ENCODE measurements at regions not wholly inside any gene's neighbourhood (a gene's known extent, or its start where the extent isn't known, plus 50 kb on each side); places are given as distances from the start of the nearest gene placed in this dataset.

DNA sequence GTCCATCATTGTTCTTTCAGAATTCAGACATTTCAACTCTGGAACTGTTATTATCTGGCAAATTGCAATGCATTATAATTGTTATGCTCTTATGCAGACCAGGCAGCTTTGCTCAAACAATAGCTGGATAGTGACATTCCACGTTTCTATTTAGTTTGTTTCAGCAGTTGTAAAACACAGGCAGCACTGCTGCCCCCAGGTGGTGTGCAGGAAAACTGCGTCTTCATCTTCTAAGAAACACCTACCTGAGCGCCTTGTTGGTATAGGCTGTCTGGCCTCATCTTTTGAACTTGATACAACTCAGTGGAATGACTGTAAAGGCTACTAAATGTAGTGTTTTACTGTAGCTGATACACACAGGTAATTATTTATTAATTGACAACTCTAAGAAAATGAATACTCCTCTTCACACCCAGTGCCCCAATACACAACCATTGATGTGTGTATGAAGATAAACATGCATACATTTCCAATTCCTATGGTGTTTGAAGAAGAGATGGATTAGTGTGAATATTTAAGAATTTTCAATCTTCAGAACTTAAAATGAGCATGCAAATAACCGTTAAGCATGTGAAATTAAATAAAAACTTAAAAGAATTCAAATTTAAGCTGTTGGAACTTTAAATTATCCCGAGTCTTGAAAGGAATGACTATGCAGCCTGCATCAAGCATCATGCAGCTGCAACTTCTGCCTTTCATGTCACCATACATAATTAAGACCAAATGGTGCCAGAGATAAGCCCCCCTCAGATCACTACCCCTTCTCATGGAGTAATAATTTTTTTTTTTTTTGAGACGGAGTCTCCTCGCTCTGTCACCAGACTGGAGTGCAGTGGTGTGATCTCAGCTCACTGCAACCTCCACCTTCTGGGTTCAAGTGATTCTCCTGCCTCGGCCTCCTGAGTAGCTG, 85.6 kb downstream of the CD8B2 start:
- DNase-seq (ENCODE audit: low read depth in 1 of 2, low spot score in 1 of 2): no peak

DNA sequence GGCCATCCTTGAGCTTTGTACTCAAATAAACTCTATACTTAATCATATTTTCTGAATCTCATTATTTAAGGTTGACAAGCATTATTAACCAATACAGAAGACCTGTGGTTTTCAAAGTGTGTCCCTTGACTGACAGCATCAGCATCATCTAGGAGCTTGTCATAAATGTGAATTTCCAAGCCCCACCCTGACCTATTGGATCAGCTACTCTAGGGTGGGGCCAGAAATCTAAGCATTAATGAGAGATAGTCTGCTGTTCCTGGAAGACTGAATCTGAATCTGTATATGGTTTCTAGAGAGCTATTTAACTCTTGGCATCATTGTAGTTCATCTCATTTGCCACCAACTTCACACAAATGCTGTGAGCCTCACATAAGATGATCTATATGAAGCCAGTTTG, 86.6 kb downstream of the CD8B2 start:
- no peak for DNase-seq (ENCODE audit: low read depth in 1 of 2, low spot score in 1 of 2)

DNA sequence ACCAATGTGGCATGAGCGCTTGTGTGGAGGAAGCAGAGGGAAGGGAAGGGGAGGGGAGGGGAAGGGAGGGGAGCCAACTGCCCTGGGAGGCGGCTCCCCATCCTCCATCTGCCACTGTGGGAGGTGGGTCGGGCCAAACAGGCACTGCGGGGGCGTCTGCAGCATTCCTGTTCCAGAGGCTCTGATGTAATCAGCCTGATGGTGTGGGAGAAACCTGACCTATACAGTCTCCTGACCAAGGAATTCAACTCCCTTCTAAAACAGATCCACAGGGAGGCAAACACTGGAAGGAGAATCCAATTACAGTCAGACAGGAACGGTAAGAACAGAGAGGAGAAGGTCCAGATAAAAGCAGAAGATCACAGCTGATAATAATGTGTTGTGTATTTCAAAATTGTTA, 88.8 kb downstream of the CD8B2 start:
- no peak for DNase-seq (ENCODE audit: low read depth in 1 of 2, low spot score in 1 of 2)

GRCh38 chr2:106577255-106577651, 90.1 kb downstream of the CD8B2 start:
- DNase-seq (ENCODE audit: low read depth in 1 of 2, low spot score in 1 of 2): no peak

GRCh38 chr2:106579750-106580197, 92.6 kb downstream of the CD8B2 start:
- DNase-seq (ENCODE audit: low read depth in 1 of 2, low spot score in 1 of 2): no peak

- DNase-seq (ENCODE audit: low read depth in 1 of 2, low spot score in 1 of 2): no peak
Observed at GRCh38 chr2:106580241-106580640, 93.1 kb downstream of the CD8B2 start.

GRCh38 chr2:106581328-106581727, 94.2 kb downstream of the CD8B2 start:
- no peak for DNase-seq (ENCODE audit: low read depth in 1 of 2, low spot score in 1 of 2)

GRCh38 chr2:106581755-106582147, 94.6 kb downstream of the CD8B2 start:
- no peak for DNase-seq (ENCODE audit: low read depth in 1 of 2, low spot score in 1 of 2)

GRCh38 chr2:106582148-106583143, 95.3 kb downstream of the CD8B2 start:
- DNase-seq (ENCODE audit: low read depth in 1 of 2, low spot score in 1 of 2): peak; percentile 13 to 24

DNA sequence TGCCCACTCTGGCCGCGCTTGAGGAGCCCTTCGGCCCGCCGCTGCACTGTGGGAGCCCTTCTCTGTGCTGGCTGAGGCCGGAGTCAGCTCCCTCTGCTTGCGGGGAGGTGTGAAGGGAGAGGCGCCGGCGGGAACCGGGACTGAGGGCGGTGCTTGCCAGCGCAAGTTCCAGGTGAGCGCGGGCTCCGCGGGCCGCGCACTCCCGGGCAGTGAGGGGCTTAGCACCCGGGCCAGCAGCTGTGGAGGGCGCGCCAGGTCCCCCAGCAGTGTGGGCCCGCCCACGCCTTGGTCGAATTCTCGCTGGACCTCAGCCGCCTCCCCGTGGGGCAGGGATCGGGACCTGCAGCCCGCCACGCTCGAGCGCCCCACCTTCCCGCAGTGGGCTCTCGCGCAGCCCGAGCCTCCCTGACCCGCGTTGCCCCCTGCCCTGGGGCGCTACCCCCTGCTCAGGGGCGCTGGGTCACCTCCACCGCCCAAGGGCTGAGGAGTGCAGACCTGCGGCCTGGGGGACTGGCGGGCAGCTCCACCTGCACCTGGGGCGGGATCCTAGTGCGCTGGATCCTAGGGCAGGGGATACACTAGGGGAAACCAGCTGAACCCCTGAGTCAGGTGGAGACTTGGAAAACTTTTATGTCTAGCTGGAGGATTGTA, 97.3 kb downstream of the CD8B2 start:
- no peak for DNase-seq (ENCODE audit: low read depth in 1 of 2, low spot score in 1 of 2)

DNA sequence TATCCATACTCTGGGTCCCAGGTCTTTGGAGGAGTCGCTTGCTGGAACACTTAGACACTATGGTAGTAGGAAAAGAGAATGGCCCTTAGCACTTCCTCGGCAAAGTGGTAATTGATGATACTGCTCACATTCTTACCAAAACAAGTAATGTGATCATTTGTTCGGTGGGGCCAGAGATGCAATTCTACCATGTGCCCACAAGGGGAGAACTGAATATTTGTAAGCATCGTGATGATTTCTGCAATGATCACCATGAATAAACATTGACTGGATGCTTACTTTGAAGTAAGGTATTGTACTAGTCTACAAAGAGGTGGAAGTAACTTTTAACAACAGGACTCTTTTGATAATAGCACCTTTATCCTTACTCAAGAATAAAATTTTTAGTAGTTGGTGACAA, 109.7 kb downstream of the CD8B2 start:
- no peak for DNase-seq (ENCODE audit: low read depth in 1 of 2, low spot score in 1 of 2)

DNA sequence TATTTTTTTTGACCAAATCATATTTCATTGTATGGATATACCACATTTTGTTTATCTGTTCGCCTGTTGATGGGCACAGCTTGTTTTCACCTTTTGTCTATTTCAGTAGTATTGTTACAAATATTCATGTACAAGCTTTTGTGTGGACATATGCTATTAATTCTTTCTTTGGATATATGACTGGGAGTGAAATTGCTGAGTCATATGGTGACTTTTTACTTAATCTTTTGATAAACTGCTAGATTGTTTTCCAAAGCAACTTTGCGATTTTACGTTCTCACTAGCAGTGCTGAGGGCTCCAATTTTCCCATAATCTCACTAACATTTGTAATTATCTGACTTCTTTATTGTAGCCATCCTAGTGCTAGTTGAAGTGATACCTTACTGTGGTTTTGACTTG, 112.4 kb downstream of the CD8B2 start:
- no peak for DNase-seq (ENCODE audit: low read depth in 1 of 2, low spot score in 1 of 2)

DNA sequence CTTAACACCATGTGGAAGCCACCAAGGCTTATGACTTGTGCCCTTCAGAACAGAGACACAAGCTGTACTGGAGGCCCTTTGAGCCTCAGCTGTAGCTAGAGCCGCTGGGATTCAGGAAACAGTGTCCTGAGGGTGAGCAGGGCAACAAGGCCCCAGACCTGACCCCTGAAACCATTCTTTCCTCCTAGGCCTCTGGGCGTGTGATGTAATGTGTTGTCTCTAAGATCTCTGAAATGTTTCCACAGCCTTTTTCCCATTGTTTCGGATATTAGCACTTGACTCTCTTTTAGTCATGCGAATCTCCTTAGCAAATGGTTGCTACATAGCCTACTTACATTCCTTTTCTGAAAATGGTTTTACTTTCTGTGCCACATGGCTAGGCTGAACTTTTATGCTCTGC, 114.9 kb downstream of the CD8B2 start:
- DNase-seq (ENCODE audit: low read depth in 1 of 2, low spot score in 1 of 2): no peak

GRCh38 chr2:106606652-106607051, 119.5 kb downstream of the CD8B2 start:
- DNase-seq (ENCODE audit: low read depth in 1 of 2, low spot score in 1 of 2): no peak

DNA sequence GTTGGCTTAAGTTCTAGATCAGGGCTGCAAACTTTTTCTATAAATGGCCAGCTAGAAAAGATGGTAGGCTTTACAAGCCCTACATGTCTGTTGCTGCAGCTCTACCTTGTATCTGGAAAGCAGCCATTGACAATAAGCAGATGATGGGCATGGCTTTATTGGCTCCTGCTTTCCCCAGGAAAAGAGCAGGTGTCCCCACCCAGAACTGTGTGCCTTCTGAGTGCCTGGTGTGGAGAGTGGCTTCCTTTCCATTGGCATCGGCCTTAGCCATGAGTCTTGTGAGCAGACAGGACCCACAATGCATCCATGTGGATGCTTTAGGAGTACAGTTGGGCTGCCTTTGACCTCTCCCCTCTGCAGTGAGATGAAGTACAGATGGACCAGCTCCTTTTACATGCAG, 120.2 kb downstream of the CD8B2 start:
- no peak for DNase-seq (ENCODE audit: low read depth in 1 of 2, low spot score in 1 of 2)

DNA sequence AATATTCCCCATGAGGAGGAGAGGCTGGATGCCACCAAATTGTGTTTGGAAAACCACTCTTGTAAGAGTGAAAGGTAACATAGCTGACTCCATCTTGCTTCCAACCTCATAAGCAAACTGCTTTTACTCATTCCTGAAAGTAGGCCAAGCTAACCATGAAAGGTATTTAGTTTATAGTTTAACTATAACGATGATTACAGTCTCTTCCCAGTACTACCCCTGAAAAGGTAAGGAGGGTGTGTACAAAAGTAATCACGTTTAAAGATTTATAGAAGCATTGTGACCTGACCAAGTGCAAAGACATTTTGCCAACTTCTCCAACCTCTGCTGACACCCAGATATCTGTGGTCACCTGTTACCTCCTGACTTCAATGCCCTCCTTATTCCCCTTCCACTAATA, 122.6 kb downstream of the CD8B2 start:
- DNase-seq (ENCODE audit: low read depth in 1 of 2, low spot score in 1 of 2): no peak

- DNase-seq (ENCODE audit: low read depth in 1 of 2, low spot score in 1 of 2): no peak
Observed at GRCh38 chr2:106614511-106615291, 127.5 kb downstream of the CD8B2 start.

DNA sequence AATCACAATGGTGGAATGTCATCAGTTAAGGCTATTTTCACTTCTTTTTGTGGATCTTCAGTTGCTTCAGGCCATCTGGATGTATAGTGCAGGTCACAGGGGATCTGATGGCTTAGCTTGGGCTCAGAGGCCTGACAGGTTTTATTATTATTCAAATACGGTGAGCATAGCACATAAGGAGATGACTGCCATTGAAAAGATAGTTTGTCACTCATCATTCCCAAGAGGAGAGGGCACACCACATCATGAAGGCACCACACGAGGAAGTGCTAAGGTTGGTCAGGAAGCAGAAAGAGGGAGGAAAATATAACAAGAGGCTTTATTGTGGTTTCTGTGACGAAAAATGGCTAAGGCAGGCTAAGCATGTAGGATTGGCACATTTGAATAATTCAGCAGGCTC, 131.4 kb downstream of the CD8B2 start:
- DNase-seq (ENCODE audit: low read depth in 1 of 2, low spot score in 1 of 2): no peak

GRCh38 chr2:106623456-106623855, 136.3 kb downstream of the CD8B2 start:
- DNase-seq (ENCODE audit: low read depth in 1 of 2, low spot score in 1 of 2): no peak

DNA sequence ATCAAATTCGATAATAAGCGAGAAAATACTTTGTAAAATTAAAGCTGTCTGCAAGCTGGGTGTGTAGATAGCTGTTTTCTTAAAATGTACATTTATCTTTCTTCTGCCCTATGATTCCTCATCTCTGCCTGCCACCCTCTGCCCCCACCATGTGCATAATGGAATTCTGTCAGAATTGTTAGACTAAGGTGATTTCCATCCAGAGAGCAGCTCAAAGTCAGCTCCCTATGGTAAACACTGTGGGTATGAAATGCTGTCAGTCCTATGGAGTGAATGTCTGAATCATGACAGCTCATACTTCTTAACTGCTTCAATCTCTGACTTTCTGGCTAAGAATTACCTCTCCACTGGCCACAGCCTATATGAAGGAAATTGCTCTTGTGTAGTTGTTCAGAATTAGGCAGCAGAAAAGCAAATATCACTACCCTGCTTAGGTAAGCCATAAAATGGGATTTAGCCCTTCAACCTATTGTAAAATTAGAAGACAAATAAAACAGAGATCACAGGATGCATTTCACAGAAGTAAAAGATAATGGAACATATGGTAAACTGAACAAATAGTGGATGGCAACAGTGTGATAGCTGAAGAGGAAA, 137.7 kb downstream of the CD8B2 start:
- no peak for DNase-seq (ENCODE audit: low read depth in 1 of 2, low spot score in 1 of 2)
